ENCODE measurements at regions not wholly inside any gene's neighbourhood (a gene's known extent, or its start where the extent isn't known, plus 50 kb on each side); places are given as distances from the start of the nearest gene placed in this dataset.

- Histone ChIP-seq H4K20me1 (ENCODE audit: insufficient read depth, low read length) (no peaks in the 10 kb centered on the region), H3K4me2 (ENCODE audit: insufficient read depth, low read length) (no peak overlapping the region), H3K9ac (ENCODE audit: low read depth, low read length) (no peak overlapping the region), H2AFZ (ENCODE audit: low read depth, low read length) (no peak overlapping the region), H3K4me3 (ENCODE audit: low read depth in 1 of 2, low read length in 2 of 2) (no peak overlapping the region), H3K4me1 (ENCODE audit: insufficient read depth, low read length) (no peaks in the 10 kb centered on the region), H3K27me3 (ENCODE audit: insufficient read depth, low read length, poor library complexity) (no peaks in the 10 kb centered on the region), H3K79me2 (ENCODE audit: insufficient read depth, low read length) (no peaks in the 10 kb centered on the region), H3K36me3 (ENCODE audit: insufficient read depth, low read length) (no peaks in the 10 kb centered on the region), H3K9me3 (ENCODE audit: insufficient read depth, low read length, severe bottlenecking) (peaks cover 2% of the 10 kb centered on the region), H3K27ac (ENCODE audit: low read length) (no peak overlapping the region)
- TF ChIP-seq EZH2 (IDR thresholded peaks at IDR 0.05; ENCODE audit: borderline replicate concordance, low read depth, low read length, severe bottlenecking): no peak
- TF ChIP-seq CTCF (IDR thresholded peaks at IDR 0.05; ENCODE audit: borderline replicate concordance, extremely low read depth, low read length, poor library complexity, severe bottlenecking): no peak
- ATAC-seq (ENCODE audit: insufficient read depth, low read depth) (no peak), DNase-seq (no peak)
Observed at GRCh38 chr7:16350634-16351033, 70.7 kb downstream of the CRPPA start.

GRCh38 chr7:16348251-16348650 lies 73.1 kb downstream of the CRPPA start:
- H4K20me1 ChIP-seq (ENCODE audit: insufficient read depth, low read length): no peaks in the 10 kb centered on the region
- TF ChIP-seq EZH2 (IDR thresholded peaks at IDR 0.05; ENCODE audit: borderline replicate concordance, low read depth, low read length, severe bottlenecking) (no peak), CTCF (IDR thresholded peaks at IDR 0.05; ENCODE audit: borderline replicate concordance, extremely low read depth, low read length, poor library complexity, severe bottlenecking) (no peak)
- H3K9me3 ChIP-seq (ENCODE audit: insufficient read depth, low read length, severe bottlenecking): peaks cover 2% of the 10 kb centered on the region
- H3K4me1 ChIP-seq (ENCODE audit: insufficient read depth, low read length): no peaks in the 10 kb centered on the region
- H3K36me3 ChIP-seq (ENCODE audit: insufficient read depth, low read length): no peaks in the 10 kb centered on the region
- H3K79me2 ChIP-seq (ENCODE audit: insufficient read depth, low read length): no peaks in the 10 kb centered on the region
- DNase-seq (no peak), ATAC-seq (ENCODE audit: insufficient read depth, low read depth) (no peak)
- H3K27me3 ChIP-seq (ENCODE audit: insufficient read depth, low read length, poor library complexity): no peaks in the 10 kb centered on the region
- H3K27ac ChIP-seq (ENCODE audit: low read length): no peak overlapping the region
- no peak overlapping the region for H2AFZ ChIP-seq (ENCODE audit: low read depth, low read length)
- H3K4me2 ChIP-seq (ENCODE audit: insufficient read depth, low read length): no peak overlapping the region
- no peak overlapping the region for H3K4me3 ChIP-seq (ENCODE audit: low read depth in 1 of 2, low read length in 2 of 2)
- H3K9ac ChIP-seq (ENCODE audit: low read depth, low read length): no peak overlapping the region

GRCh38 chr7:16347827-16348192 lies 73.5 kb downstream of the CRPPA start:
- no peaks in the 10 kb centered on the region for H3K27me3 ChIP-seq (ENCODE audit: insufficient read depth, low read length, poor library complexity)
- no peak overlapping the region for H3K4me2 ChIP-seq (ENCODE audit: insufficient read depth, low read length)
- no peak overlapping the region for H3K27ac ChIP-seq (ENCODE audit: low read length)
- no peak for DNase-seq
- TF ChIP-seq CTCF (IDR thresholded peaks at IDR 0.05; ENCODE audit: borderline replicate concordance, extremely low read depth, low read length, poor library complexity, severe bottlenecking) (no peak), EZH2 (IDR thresholded peaks at IDR 0.05; ENCODE audit: borderline replicate concordance, low read depth, low read length, severe bottlenecking) (no peak)
- H3K79me2 ChIP-seq (ENCODE audit: insufficient read depth, low read length): no peaks in the 10 kb centered on the region
- peaks cover 2% of the 10 kb centered on the region for H3K9me3 ChIP-seq (ENCODE audit: insufficient read depth, low read length, severe bottlenecking)
- no peaks in the 10 kb centered on the region for H4K20me1 ChIP-seq (ENCODE audit: insufficient read depth, low read length)
- ATAC-seq (ENCODE audit: insufficient read depth, low read depth): no peak
- no peak overlapping the region for H3K4me3 ChIP-seq (ENCODE audit: low read depth in 1 of 2, low read length in 2 of 2)
- no peaks in the 10 kb centered on the region for H3K4me1 ChIP-seq (ENCODE audit: insufficient read depth, low read length)
- H2AFZ ChIP-seq (ENCODE audit: low read depth, low read length): no peak overlapping the region
- H3K36me3 ChIP-seq (ENCODE audit: insufficient read depth, low read length): no peaks in the 10 kb centered on the region
- H3K9ac ChIP-seq (ENCODE audit: low read depth, low read length): no peak overlapping the region
